ENCODE measurements at regions not wholly inside any gene's neighbourhood (a gene's known extent, or its start where the extent isn't known, plus 50 kb on each side); places are given as distances from the start of the nearest gene placed in this dataset.

GRCh38 chr3:88000853-88001252 is 58.0 kb downstream of the CGGBP1 start:
- H3K9me3 ChIP-seq (ENCODE audit: control insufficient read depth in 2 of 3, low read length in 3 of 3) = no peaks in the 10 kb centered on the region
- H3K4me1 ChIP-seq (ENCODE audit: control insufficient read depth in 2 of 2, insufficient read depth in 2 of 2, low read length in 2 of 2) = peaks cover 0 to 7% of the 10 kb centered on the region in 2 donors
- H3K27me3 ChIP-seq (ENCODE audit: control insufficient read depth in 2 of 2, insufficient read depth in 2 of 2, low read length in 2 of 2) = no peaks in the 10 kb centered on the region
- Mint-ChIP-seq H3K27ac (peak overlapping the region in 3 of 9 donors; percentile 14 to 36 (median 19)), H3K4me1 (peaks cover 4 to 28% (median 22%) of the 10 kb centered on the region in 7 donors), H3K9me3 (no peaks in the 10 kb centered on the region), H3K27me3 (peaks cover 0 to 17% (median 4%) of the 10 kb centered on the region in 5 donors), H3K4me3 (peak overlapping the region in 9 of 10 donors; percentile 28 to 77 (median 71)), H3K36me3 (no peaks in the 10 kb centered on the region)
- POLR2A ChIA-PET = no interaction called here
- intact Hi-C loops (cut with micrococcal nuclease) = loop anchor here (1.0 to 10.0 kb wide), 3 partner anchors 178 to 736 kb away; no protein-coding TSS in a partner anchor
- no peak overlapping the region for H3K27ac ChIP-seq (ENCODE audit: low read depth, low read length)
- DNase-seq (peak in 5 of 9 donors; percentile 4 to 36 (median 8)), ATAC-seq (no peak)
- peak overlapping the region; percentile 14 for H3K4me3 ChIP-seq (ENCODE audit: low read length)
- no peaks in the 10 kb centered on the region for H3K36me3 ChIP-seq (ENCODE audit: control insufficient read depth in 2 of 3, insufficient read depth in 3 of 3, low read length in 3 of 3)
- CTCF ChIA-PET = interaction anchor here (1.1 to 1.8 kb wide), 3 partner anchors 10 to 650 kb away, joined by 3 to 7 read pairs (median 5); no protein-coding TSS in a partner anchor

GRCh38 chr3:87997966-87998365 is 60.8 kb downstream of the CGGBP1 start:
- Histone ChIP-seq H3K27ac (ENCODE audit: low read depth, low read length) (no peak overlapping the region), H3K27me3 (ENCODE audit: control insufficient read depth in 2 of 2, insufficient read depth in 2 of 2, low read length in 2 of 2) (no peaks in the 10 kb centered on the region), H3K4me1 (ENCODE audit: control insufficient read depth in 2 of 2, insufficient read depth in 2 of 2, low read length in 2 of 2) (peaks cover 0 to 7% of the 10 kb centered on the region in 2 donors), H3K36me3 (ENCODE audit: control insufficient read depth in 2 of 3, insufficient read depth in 3 of 3, low read length in 3 of 3) (no peaks in the 10 kb centered on the region), H3K4me3 (ENCODE audit: low read length) (no peak overlapping the region), H3K9me3 (ENCODE audit: control insufficient read depth in 2 of 3, low read length in 3 of 3) (no peaks in the 10 kb centered on the region)
- intact Hi-C loops (cut with micrococcal nuclease) = loop anchor here (5.0 kb wide), 2 partner anchors 96 to 101 kb away; no protein-coding TSS in a partner anchor
- H3K27me3 Mint-ChIP-seq = peaks cover 0 to 14% (median 4%) of the 10 kb centered on the region in 5 donors
- H3K4me1 Mint-ChIP-seq = peaks cover 4 to 24% (median 15%) of the 10 kb centered on the region in 7 donors
- H3K36me3 Mint-ChIP-seq = no peaks in the 10 kb centered on the region
- H3K9me3 Mint-ChIP-seq = no peaks in the 10 kb centered on the region
- CTCF ChIA-PET = no interaction called here
- POLR2A ChIA-PET = no interaction called here
- ATAC-seq = peak; percentile 36
- no peak overlapping the region for H3K27ac Mint-ChIP-seq
- H3K4me3 Mint-ChIP-seq = peak overlapping the region in 4 of 10 donors; percentile 0 to 51 (median 13)
- DNase-seq = no peak

- H3K4me3 ChIP-seq (ENCODE audit: low read length) = no peak overlapping the region
- ATAC-seq = peak; percentile 84
- peak in 1 of 9 donors; percentile 57 for DNase-seq
Observed at GRCh38 chr3:87997298-87997697, 61.5 kb downstream of the CGGBP1 start.

GRCh38 chr3:87996882-87997281 is 61.9 kb downstream of the CGGBP1 start:
- Mint-ChIP-seq H3K36me3 (no peaks in the 10 kb centered on the region), H3K4me1 (peaks cover 4 to 24% (median 15%) of the 10 kb centered on the region in 7 donors), H3K27ac (peak overlapping the region in 4 of 9 donors; percentile 3 to 84 (median 46)), H3K4me3 (peak overlapping the region in 9 of 10 donors; percentile 2 to 70 (median 59)), H3K27me3 (peaks cover 0 to 14% (median 4%) of the 10 kb centered on the region in 5 donors), H3K9me3 (no peaks in the 10 kb centered on the region)
- ATAC-seq = no peak
- no peaks in the 10 kb centered on the region for H3K36me3 ChIP-seq (ENCODE audit: control insufficient read depth in 2 of 3, insufficient read depth in 3 of 3, low read length in 3 of 3)
- H3K4me1 ChIP-seq (ENCODE audit: control insufficient read depth in 2 of 2, insufficient read depth in 2 of 2, low read length in 2 of 2) = peaks cover 0 to 7% of the 10 kb centered on the region in 2 donors
- H3K9me3 ChIP-seq (ENCODE audit: control insufficient read depth in 2 of 3, low read length in 3 of 3) = no peaks in the 10 kb centered on the region
- H3K4me3 ChIP-seq (ENCODE audit: low read length) = no peak overlapping the region
- intact Hi-C loops (cut with micrococcal nuclease) = loop anchor here (5.0 kb wide), 2 partner anchors 95 to 100 kb away; no protein-coding TSS in a partner anchor
- no peaks in the 10 kb centered on the region for H3K27me3 ChIP-seq (ENCODE audit: control insufficient read depth in 2 of 2, insufficient read depth in 2 of 2, low read length in 2 of 2)
- no peak for DNase-seq
- ChIA-PET CTCF (no interaction called here), POLR2A (no interaction called here)
- no peak overlapping the region for H3K27ac ChIP-seq (ENCODE audit: low read depth, low read length)

More at GRCh38 chr3:87997298-87997697, 61.5 kb downstream of the CGGBP1 start:
- peaks cover 0 to 14% (median 4%) of the 10 kb centered on the region in 5 donors for H3K27me3 Mint-ChIP-seq
- no peaks in the 10 kb centered on the region for H3K9me3 Mint-ChIP-seq
- no peaks in the 10 kb centered on the region for H3K36me3 Mint-ChIP-seq
- Histone ChIP-seq H3K27ac (ENCODE audit: low read depth, low read length) (no peak overlapping the region), H3K27me3 (ENCODE audit: control insufficient read depth in 2 of 2, insufficient read depth in 2 of 2, low read length in 2 of 2) (no peaks in the 10 kb centered on the region), H3K36me3 (ENCODE audit: control insufficient read depth in 2 of 3, insufficient read depth in 3 of 3, low read length in 3 of 3) (no peaks in the 10 kb centered on the region), H3K9me3 (ENCODE audit: control insufficient read depth in 2 of 3, low read length in 3 of 3) (no peaks in the 10 kb centered on the region), H3K4me1 (ENCODE audit: control insufficient read depth in 2 of 2, insufficient read depth in 2 of 2, low read length in 2 of 2) (peaks cover 0 to 7% of the 10 kb centered on the region in 2 donors)
- H3K27ac Mint-ChIP-seq = peak overlapping the region in 3 of 9 donors; percentile 26 to 59 (median 59)
- POLR2A ChIA-PET = no interaction called here
- peak overlapping the region in 9 of 10 donors; percentile 2 to 70 (median 59) for H3K4me3 Mint-ChIP-seq
- CTCF ChIA-PET = no interaction called here
- intact Hi-C loops (cut with micrococcal nuclease) = loop anchor here (5.0 kb wide), 2 partner anchors 95 to 100 kb away; no protein-coding TSS in a partner anchor
- H3K4me1 Mint-ChIP-seq = peaks cover 4 to 24% (median 15%) of the 10 kb centered on the region in 7 donors

- Mint-ChIP-seq H3K4me3 (no peak overlapping the region), H3K36me3 (no peaks in the 10 kb centered on the region), H3K27ac (no peak overlapping the region), H3K9me3 (no peaks in the 10 kb centered on the region), H3K27me3 (peaks cover 0 to 9% (median 0%) of the 10 kb centered on the region in 5 donors), H3K4me1 (peaks cover 4 to 17% (median 15%) of the 10 kb centered on the region in 7 donors)
- no peaks in the 10 kb centered on the region for H3K36me3 ChIP-seq (ENCODE audit: control insufficient read depth in 2 of 3, insufficient read depth in 3 of 3, low read length in 3 of 3)
- no peaks in the 10 kb centered on the region for H3K27me3 ChIP-seq (ENCODE audit: control insufficient read depth in 2 of 2, insufficient read depth in 2 of 2, low read length in 2 of 2)
- DNase-seq (no peak), ATAC-seq (no peak)
- CTCF ChIA-PET = no interaction called here
- intact Hi-C loops (cut with micrococcal nuclease) = no loop called here
- no peaks in the 10 kb centered on the region for H3K9me3 ChIP-seq (ENCODE audit: control insufficient read depth in 2 of 3, low read length in 3 of 3)
- H3K4me3 ChIP-seq (ENCODE audit: low read length) = no peak overlapping the region
- peaks cover 0 to 7% of the 10 kb centered on the region in 2 donors for H3K4me1 ChIP-seq (ENCODE audit: control insufficient read depth in 2 of 2, insufficient read depth in 2 of 2, low read length in 2 of 2)
- POLR2A ChIA-PET = no interaction called here
- H3K27ac ChIP-seq (ENCODE audit: low read depth, low read length) = no peak overlapping the region
Observed at GRCh38 chr3:87993566-87993965, 65.2 kb downstream of the CGGBP1 start.

GRCh38 chr3:87987952-87988351 is 70.9 kb downstream of the CGGBP1 start:
- Mint-ChIP-seq H3K4me3 (no peak overlapping the region), H3K36me3 (no peaks in the 10 kb centered on the region), H3K4me1 (no peaks in the 10 kb centered on the region), H3K9me3 (no peaks in the 10 kb centered on the region), H3K27me3 (peaks cover 0 to 7% (median 0%) of the 10 kb centered on the region in 5 donors), H3K27ac (no peak overlapping the region)
- ChIA-PET CTCF (no interaction called here), POLR2A (no interaction called here)
- Histone ChIP-seq H3K27ac (ENCODE audit: low read depth, low read length) (no peak overlapping the region), H3K36me3 (ENCODE audit: control insufficient read depth in 2 of 3, insufficient read depth in 3 of 3, low read length in 3 of 3) (no peaks in the 10 kb centered on the region), H3K9me3 (ENCODE audit: control insufficient read depth in 2 of 3, low read length in 3 of 3) (no peaks in the 10 kb centered on the region), H3K4me3 (ENCODE audit: low read length) (no peak overlapping the region), H3K4me1 (ENCODE audit: control insufficient read depth in 2 of 2, insufficient read depth in 2 of 2, low read length in 2 of 2) (no peaks in the 10 kb centered on the region), H3K27me3 (ENCODE audit: control insufficient read depth in 2 of 2, insufficient read depth in 2 of 2, low read length in 2 of 2) (no peaks in the 10 kb centered on the region)
- intact Hi-C loops (cut with micrococcal nuclease) = no loop called here
- ATAC-seq (no peak), DNase-seq (no peak)

GRCh38 chr3:87982421-87982820 is 76.4 kb downstream of the CGGBP1 start:
- H3K36me3 ChIP-seq (ENCODE audit: control insufficient read depth in 2 of 3, insufficient read depth in 3 of 3, low read length in 3 of 3) = no peaks in the 10 kb centered on the region
- ATAC-seq (no peak), DNase-seq (no peak)
- no peak overlapping the region for H3K4me3 ChIP-seq (ENCODE audit: low read length)
- ChIA-PET CTCF (no interaction called here), POLR2A (no interaction called here)
- Mint-ChIP-seq H3K4me1 (no peaks in the 10 kb centered on the region), H3K27me3 (peaks cover 0 to 5% (median 0%) of the 10 kb centered on the region in 5 donors), H3K9me3 (peaks cover 0 to 5% (median 0%) of the 10 kb centered on the region in 11 donors), H3K4me3 (no peak overlapping the region), H3K27ac (no peak overlapping the region), H3K36me3 (no peaks in the 10 kb centered on the region)
- H3K27me3 ChIP-seq (ENCODE audit: control insufficient read depth in 2 of 2, insufficient read depth in 2 of 2, low read length in 2 of 2) = no peaks in the 10 kb centered on the region
- intact Hi-C loops (cut with micrococcal nuclease) = no loop called here
- no peaks in the 10 kb centered on the region for H3K9me3 ChIP-seq (ENCODE audit: control insufficient read depth in 2 of 3, low read length in 3 of 3)
- no peaks in the 10 kb centered on the region for H3K4me1 ChIP-seq (ENCODE audit: control insufficient read depth in 2 of 2, insufficient read depth in 2 of 2, low read length in 2 of 2)
- H3K27ac ChIP-seq (ENCODE audit: low read depth, low read length) = no peak overlapping the region

All from naive thymus-derived CD4-positive, alpha-beta T cell (primary cell).